ENCODE measurements at regions not wholly inside any gene's neighbourhood (a gene's known extent, or its start where the extent isn't known, plus 50 kb on each side); places are given as distances from the start of the nearest gene placed in this dataset.

- no peak for TF ChIP-seq CTCF (IDR thresholded peaks at IDR 0.05)
- no peak for TF ChIP-seq EZH2 (IDR thresholded peaks at IDR 0.05; ENCODE audit: borderline replicate concordance, insufficient read depth, low read depth, low read length, poor library complexity, severe bottlenecking)
These were observed 169.2 kb upstream of the IRF2BP2 start for GRCh38 chr1:234779160-234779538.
